ENCODE measurements at regions not wholly inside any gene's neighbourhood (a gene's known extent, or its start where the extent isn't known, plus 50 kb on each side); places are given as distances from the start of the nearest gene placed in this dataset.

- ChIA-PET CTCF (no interaction called here), POLR2A (no interaction called here)
- TF ChIP-seq ELF1 (IDR thresholded peaks at IDR 0.05) (no peak), CHD2 (IDR thresholded peaks at IDR 0.05; ENCODE audit: low read length, partially characterized antibody) (no peak), EP300 (IDR thresholded peaks at IDR 0.05; ENCODE audit: borderline replicate concordance in 1 of 2, low read depth in 1 of 2, low read length in 1 of 2) (no peak), MXI1 (IDR thresholded peaks at IDR 0.05; ENCODE audit: low read depth, low read length) (no peak), RFX5 (IDR thresholded peaks at IDR 0.05; ENCODE audit: low read length) (no peak)
- TF ChIP-seq, protein P1, sequence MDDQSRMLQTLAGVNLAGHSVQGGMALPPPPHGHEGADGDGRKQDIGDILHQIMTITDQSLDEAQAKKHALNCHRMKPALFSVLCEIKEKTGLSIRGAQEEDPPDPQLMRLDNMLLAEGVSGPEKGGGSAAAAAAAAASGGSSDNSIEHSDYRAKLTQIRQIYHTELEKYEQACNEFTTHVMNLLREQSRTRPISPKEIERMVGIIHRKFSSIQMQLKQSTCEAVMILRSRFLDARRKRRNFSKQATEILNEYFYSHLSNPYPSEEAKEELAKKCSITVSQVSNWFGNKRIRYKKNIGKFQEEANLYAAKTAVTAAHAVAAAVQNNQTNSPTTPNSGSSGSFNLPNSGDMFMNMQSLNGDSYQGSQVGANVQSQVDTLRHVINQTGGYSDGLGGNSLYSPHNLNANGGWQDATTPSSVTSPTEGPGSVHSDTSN (IDR thresholded peaks at IDR 0.05) = no peak
- TF ChIP-seq, protein P2, sequence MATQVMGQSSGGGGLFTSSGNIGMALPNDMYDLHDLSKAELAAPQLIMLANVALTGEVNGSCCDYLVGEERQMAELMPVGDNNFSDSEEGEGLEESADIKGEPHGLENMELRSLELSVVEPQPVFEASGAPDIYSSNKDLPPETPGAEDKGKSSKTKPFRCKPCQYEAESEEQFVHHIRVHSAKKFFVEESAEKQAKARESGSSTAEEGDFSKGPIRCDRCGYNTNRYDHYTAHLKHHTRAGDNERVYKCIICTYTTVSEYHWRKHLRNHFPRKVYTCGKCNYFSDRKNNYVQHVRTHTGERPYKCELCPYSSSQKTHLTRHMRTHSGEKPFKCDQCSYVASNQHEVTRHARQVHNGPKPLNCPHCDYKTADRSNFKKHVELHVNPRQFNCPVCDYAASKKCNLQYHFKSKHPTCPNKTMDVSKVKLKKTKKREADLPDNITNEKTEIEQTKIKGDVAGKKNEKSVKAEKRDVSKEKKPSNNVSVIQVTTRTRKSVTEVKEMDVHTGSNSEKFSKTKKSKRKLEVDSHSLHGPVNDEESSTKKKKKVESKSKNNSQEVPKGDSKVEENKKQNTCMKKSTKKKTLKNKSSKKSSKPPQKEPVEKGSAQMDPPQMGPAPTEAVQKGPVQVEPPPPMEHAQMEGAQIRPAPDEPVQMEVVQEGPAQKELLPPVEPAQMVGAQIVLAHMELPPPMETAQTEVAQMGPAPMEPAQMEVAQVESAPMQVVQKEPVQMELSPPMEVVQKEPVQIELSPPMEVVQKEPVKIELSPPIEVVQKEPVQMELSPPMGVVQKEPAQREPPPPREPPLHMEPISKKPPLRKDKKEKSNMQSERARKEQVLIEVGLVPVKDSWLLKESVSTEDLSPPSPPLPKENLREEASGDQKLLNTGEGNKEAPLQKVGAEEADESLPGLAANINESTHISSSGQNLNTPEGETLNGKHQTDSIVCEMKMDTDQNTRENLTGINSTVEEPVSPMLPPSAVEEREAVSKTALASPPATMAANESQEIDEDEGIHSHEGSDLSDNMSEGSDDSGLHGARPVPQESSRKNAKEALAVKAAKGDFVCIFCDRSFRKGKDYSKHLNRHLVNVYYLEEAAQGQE (IDR thresholded peaks at IDR 0.05; ENCODE audit: low read depth, low read length) = no peak
- no peak for DNase-seq
- no peak overlapping the region for H3K9ac ChIP-seq
- H3K27ac ChIP-seq (ENCODE audit: low read depth in 2 of 2, low read length in 1 of 2) = no peak overlapping the region
- H3K27me3 ChIP-seq (ENCODE audit: insufficient read depth) = no peaks in the 10 kb centered on the region
- H3F3A ChIP-seq (replicated peaks; ENCODE audit: insufficient read depth) = no peaks in the 10 kb centered on the region
- no peak overlapping the region for H3K4me3 ChIP-seq (ENCODE audit: low read depth in 2 of 2, low read length in 1 of 2)
- WGBS (ENCODE audit: low lambda C conversion rate) = 57% methylated on average over 5 of the region's 5 CpGs
- H3K9me2 ChIP-seq = no peaks in the 10 kb centered on the region
- H4K20me1 ChIP-seq (ENCODE audit: insufficient read depth) = no peaks in the 10 kb centered on the region
- H3K36me3 ChIP-seq (replicated peaks in 1 of 2; ENCODE audit: control insufficient read depth in 1 of 2, insufficient read depth in 2 of 2, low read length in 1 of 2) = no peaks in the 10 kb centered on the region
- H2AFZ ChIP-seq (ENCODE audit: low read depth) = no peak overlapping the region
- no peaks in the 10 kb centered on the region for H3K9me3 ChIP-seq
- no peaks in the 10 kb centered on the region; a peak in 1 of 4 replicates for H3K4me1 ChIP-seq (ENCODE audit: control insufficient read depth in 1 of 2, insufficient read depth in 2 of 2, low read depth in 1 of 2, low read length in 1 of 2)
- no peak overlapping the region for H3K4me2 ChIP-seq
- no peaks in the 10 kb centered on the region for H3K79me2 ChIP-seq (ENCODE audit: insufficient read depth)
These were observed 117.2 kb upstream of the PITX1 start for GRCh38 chr5:135151256-135151655.

- no peak overlapping the region for H3K9ac ChIP-seq
- H3K36me3 ChIP-seq (replicated peaks in 1 of 2; ENCODE audit: control insufficient read depth in 1 of 2, insufficient read depth in 2 of 2, low read length in 1 of 2) = no peaks in the 10 kb centered on the region
- CTCF ChIA-PET = no interaction called here
- no peaks in the 10 kb centered on the region for H3F3A ChIP-seq (replicated peaks; ENCODE audit: insufficient read depth)
- H3K27me3 ChIP-seq (ENCODE audit: insufficient read depth) = no peaks in the 10 kb centered on the region
- H3K27ac ChIP-seq (ENCODE audit: low read depth in 2 of 2, low read length in 1 of 2) = no peak overlapping the region
- POLR2A ChIA-PET = no interaction called here
- no peak overlapping the region for H2AFZ ChIP-seq (ENCODE audit: low read depth)
- WGBS (ENCODE audit: low lambda C conversion rate) = 68% methylated on average over 4 of the region's 4 CpGs
- H4K20me1 ChIP-seq (ENCODE audit: insufficient read depth) = no peaks in the 10 kb centered on the region
- no peaks in the 10 kb centered on the region for H3K79me2 ChIP-seq (ENCODE audit: insufficient read depth)
- H3K4me3 ChIP-seq (ENCODE audit: low read depth in 2 of 2, low read length in 1 of 2) = no peak overlapping the region
- H3K9me3 ChIP-seq = no peaks in the 10 kb centered on the region
- H3K4me1 ChIP-seq (ENCODE audit: control insufficient read depth in 1 of 2, insufficient read depth in 2 of 2, low read depth in 1 of 2, low read length in 1 of 2) = no peaks in the 10 kb centered on the region; a peak in 1 of 4 replicates
- H3K4me2 ChIP-seq = no peak overlapping the region
- DNase-seq = no peak
- no peaks in the 10 kb centered on the region for H3K9me2 ChIP-seq
- no peak for TF ChIP-seq TAF1 (IDR thresholded peaks at IDR 0.05; ENCODE audit: borderline replicate concordance, low read depth, low read length)
- TF ChIP-seq RAD21 (IDR thresholded peaks at IDR 0.05; ENCODE audit: low read length) = no peak
- TF ChIP-seq YY1 (IDR thresholded peaks at IDR 0.05; ENCODE audit: low read depth) = no peak
- no peak for TF ChIP-seq EP300 (IDR thresholded peaks at IDR 0.05; ENCODE audit: borderline replicate concordance in 1 of 2, low read depth in 1 of 2, low read length in 1 of 2)
- no peak for TF ChIP-seq EZH2phosphoT487 (IDR thresholded peaks at IDR 0.05; ENCODE audit: borderline replicate concordance, low read depth)
- TF ChIP-seq, protein P3, sequence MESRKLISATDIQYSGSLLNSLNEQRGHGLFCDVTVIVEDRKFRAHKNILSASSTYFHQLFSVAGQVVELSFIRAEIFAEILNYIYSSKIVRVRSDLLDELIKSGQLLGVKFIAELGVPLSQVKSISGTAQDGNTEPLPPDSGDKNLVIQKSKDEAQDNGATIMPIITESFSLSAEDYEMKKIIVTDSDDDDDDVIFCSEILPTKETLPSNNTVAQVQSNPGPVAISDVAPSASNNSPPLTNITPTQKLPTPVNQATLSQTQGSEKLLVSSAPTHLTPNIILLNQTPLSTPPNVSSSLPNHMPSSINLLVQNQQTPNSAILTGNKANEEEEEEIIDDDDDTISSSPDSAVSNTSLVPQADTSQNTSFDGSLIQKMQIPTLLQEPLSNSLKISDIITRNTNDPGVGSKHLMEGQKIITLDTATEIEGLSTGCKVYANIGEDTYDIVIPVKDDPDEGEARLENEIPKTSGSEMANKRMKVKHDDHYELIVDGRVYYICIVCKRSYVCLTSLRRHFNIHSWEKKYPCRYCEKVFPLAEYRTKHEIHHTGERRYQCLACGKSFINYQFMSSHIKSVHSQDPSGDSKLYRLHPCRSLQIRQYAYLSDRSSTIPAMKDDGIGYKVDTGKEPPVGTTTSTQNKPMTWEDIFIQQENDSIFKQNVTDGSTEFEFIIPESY (IDR thresholded peaks at IDR 0.05; ENCODE audit: borderline replicate concordance, low read depth) = no peak
- TF ChIP-seq USF1 (IDR thresholded peaks at IDR 0.05; ENCODE audit: borderline replicate concordance, low read depth) = no peak
- no peak for TF ChIP-seq FOXM1 (IDR thresholded peaks at IDR 0.05; ENCODE audit: low read depth)
- no peak for TF ChIP-seq MXI1 (IDR thresholded peaks at IDR 0.05; ENCODE audit: low read depth, low read length)
- TF ChIP-seq, protein P2 (IDR thresholded peaks at IDR 0.05; ENCODE audit: low read depth, low read length) = no peak
- no peak for TF ChIP-seq CHD2 (IDR thresholded peaks at IDR 0.05; ENCODE audit: low read length, partially characterized antibody)
- TF ChIP-seq SIN3A (IDR thresholded peaks at IDR 0.05; ENCODE audit: borderline replicate concordance, low read depth, low read length) = no peak
- TF ChIP-seq RXRA (IDR thresholded peaks at IDR 0.05; ENCODE audit: borderline replicate concordance, low read depth) = no peak
These were observed 116.7 kb upstream of the PITX1 start for GRCh38 chr5:135150767-135151166.
